HAP-1 (cell line): ENCODE measurements at regions not wholly inside any gene's neighbourhood (a gene's known extent, or its start where the extent isn't known, plus 50 kb on each side); places are given as distances from the start of the nearest gene placed in this dataset.

Experiments
- DNase-seq, 2 experiments: peaks; one replicate each; pipeline ENCODE4 v3.0.0-alpha.2; 2016 to 2020; ENCODE audit warnings: low spot score in 2 of 2
- H3K27me3 ChIP-seq: fragments of 250-450 bp; sonication (Bioruptor Pico); 2 replicates; pipeline ENCODE4 v1.5.1; 2020; ENCODE audit warnings: low read depth, mild to moderate bottlenecking, moderate library complexity
- H3K36me3 ChIP-seq: fragments of 250-450 bp; sonication (Bioruptor Pico); replicated peaks from 2 replicates; pipeline ENCODE4 v1.5.1; 2020; ENCODE audit warnings: mild to moderate bottlenecking
- H3K4me1 ChIP-seq: fragments of 250-450 bp; sonication (Bioruptor Pico); 2 replicates; pipeline ENCODE4 v1.5.1; 2020; ENCODE audit warnings: mild to moderate bottlenecking
- H3K4me3 ChIP-seq: fragments of 250-450 bp; sonication (Bioruptor Pico); 2 replicates; pipeline ENCODE4 v1.5.1; 2020; ENCODE audit warnings: mild to moderate bottlenecking, moderate library complexity
- H3K9me3 ChIP-seq: fragments of 250-450 bp; sonication (Bioruptor Pico); 2 replicates; pipeline ENCODE4 v1.5.1; 2020; ENCODE audit warnings: mild to moderate bottlenecking, moderate library complexity
- in situ Hi-C: fragments of 300-500 bp; cut with MboI; formaldehyde crosslinking; loops from 3 replicates; pipeline ENCODE4 v1.14.3; 2020; ENCODE audit warnings: low sequenced_read_pairs, inconsistent platforms, mixed read lengths

- Histone ChIP-seq H3K27me3 (no peaks in the 10 kb centered on the region), H3K36me3 (no peaks in the 10 kb centered on the region), H3K9me3 (no peaks in the 10 kb centered on the region), H3K4me1 (no peaks in the 10 kb centered on the region), H3K4me3 (no peak overlapping the region)
- in situ Hi-C loops = no loop called here
- DNase-seq = no peak
These were observed 204.7 kb upstream of the HS3ST1 start for GRCh38 chr4:11633430-11633829.

GRCh38 chr4:11632483-11632882 is 203.8 kb upstream of the HS3ST1 start:
- Histone ChIP-seq H3K4me1 (no peaks in the 10 kb centered on the region), H3K27me3 (no peaks in the 10 kb centered on the region), H3K4me3 (no peak overlapping the region), H3K9me3 (no peaks in the 10 kb centered on the region), H3K36me3 (no peaks in the 10 kb centered on the region)
- no peak for DNase-seq
- in situ Hi-C loops = no loop called here

GRCh38 chr4:11632025-11632424 is 203.3 kb upstream of the HS3ST1 start:
- H3K4me3 ChIP-seq = no peak overlapping the region
- no peaks in the 10 kb centered on the region for H3K36me3 ChIP-seq
- in situ Hi-C loops = no loop called here
- no peaks in the 10 kb centered on the region for H3K27me3 ChIP-seq
- no peaks in the 10 kb centered on the region for H3K9me3 ChIP-seq
- no peak for DNase-seq
- H3K4me1 ChIP-seq = no peaks in the 10 kb centered on the region

- Histone ChIP-seq H3K4me1 (no peaks in the 10 kb centered on the region), H3K27me3 (no peaks in the 10 kb centered on the region), H3K4me3 (no peak overlapping the region), H3K9me3 (no peaks in the 10 kb centered on the region), H3K36me3 (no peaks in the 10 kb centered on the region)
- in situ Hi-C loops = no loop called here
- no peak for DNase-seq
These were observed 202.7 kb upstream of the HS3ST1 start for GRCh38 chr4:11631416-11631815.

GRCh38 chr4:11628093-11628725 is 199.5 kb upstream of the HS3ST1 start:
- DNase-seq = no peak
- Histone ChIP-seq H3K9me3 (no peaks in the 10 kb centered on the region; the same call in 1 of the 2 replicates), H3K4me3 (no peak overlapping the region), H3K4me1 (no peaks in the 10 kb centered on the region), H3K36me3 (no peaks in the 10 kb centered on the region), H3K27me3 (no peaks in the 10 kb centered on the region)
- in situ Hi-C loops = no loop called here

GRCh38 chr4:11626066-11626465 is 197.4 kb upstream of the HS3ST1 start:
- Histone ChIP-seq H3K4me1 (no peaks in the 10 kb centered on the region), H3K4me3 (no peak overlapping the region), H3K27me3 (no peaks in the 10 kb centered on the region), H3K36me3 (no peaks in the 10 kb centered on the region), H3K9me3 (no peaks in the 10 kb centered on the region; the same call in 1 of the 2 replicates)
- in situ Hi-C loops = no loop called here
- DNase-seq = no peak

- no peaks in the 10 kb centered on the region for H3K4me1 ChIP-seq
- H3K9me3 ChIP-seq = no peaks in the 10 kb centered on the region; the same call in 1 of the 2 replicates
- H3K4me3 ChIP-seq = no peak overlapping the region
- DNase-seq = no peak
- no peaks in the 10 kb centered on the region for H3K36me3 ChIP-seq
- in situ Hi-C loops = no loop called here
- H3K27me3 ChIP-seq = no peaks in the 10 kb centered on the region
These were observed 196.5 kb upstream of the HS3ST1 start for GRCh38 chr4:11625211-11625610.

- Histone ChIP-seq H3K4me1 (no peaks in the 10 kb centered on the region), H3K4me3 (no peak overlapping the region), H3K27me3 (no peaks in the 10 kb centered on the region), H3K9me3 (no peaks in the 10 kb centered on the region; the same call in 1 of the 2 replicates), H3K36me3 (no peaks in the 10 kb centered on the region)
- in situ Hi-C loops = no loop called here
- DNase-seq = no peak
These were observed 195.7 kb upstream of the HS3ST1 start for GRCh38 chr4:11624370-11624769.

GRCh38 chr4:11623726-11624037 is 195.0 kb upstream of the HS3ST1 start:
- in situ Hi-C loops = no loop called here
- no peaks in the 10 kb centered on the region for H3K27me3 ChIP-seq
- no peaks in the 10 kb centered on the region for H3K4me1 ChIP-seq
- H3K36me3 ChIP-seq = no peaks in the 10 kb centered on the region
- H3K9me3 ChIP-seq = no peaks in the 10 kb centered on the region; the same call in 1 of the 2 replicates
- no peak for DNase-seq
- H3K4me3 ChIP-seq = no peak overlapping the region

GRCh38 chr4:11622961-11623725 is 194.4 kb upstream of the HS3ST1 start:
- Histone ChIP-seq H3K4me3 (no peak overlapping the region), H3K4me1 (no peaks in the 10 kb centered on the region), H3K27me3 (no peaks in the 10 kb centered on the region), H3K36me3 (no peaks in the 10 kb centered on the region), H3K9me3 (no peaks in the 10 kb centered on the region; the same call in 1 of the 2 replicates)
- in situ Hi-C loops = no loop called here
- DNase-seq = no peak

GRCh38 chr4:11620861-11621260 is 192.2 kb upstream of the HS3ST1 start:
- no peak for DNase-seq
- Histone ChIP-seq H3K9me3 (no peaks in the 10 kb centered on the region; the same call in 1 of the 2 replicates), H3K4me3 (no peak overlapping the region), H3K4me1 (no peaks in the 10 kb centered on the region), H3K27me3 (no peaks in the 10 kb centered on the region), H3K36me3 (no peaks in the 10 kb centered on the region)
- in situ Hi-C loops = no loop called here

- Histone ChIP-seq H3K27me3 (no peaks in the 10 kb centered on the region), H3K36me3 (no peaks in the 10 kb centered on the region), H3K9me3 (no peaks in the 10 kb centered on the region), H3K4me3 (no peak overlapping the region), H3K4me1 (no peaks in the 10 kb centered on the region)
- in situ Hi-C loops = no loop called here
- DNase-seq = no peak
These were observed 190.1 kb upstream of the HS3ST1 start for GRCh38 chr4:11618666-11619282.

GRCh38 chr4:11616856-11617255 is 188.2 kb upstream of the HS3ST1 start:
- no peaks in the 10 kb centered on the region for H3K27me3 ChIP-seq
- in situ Hi-C loops = no loop called here

GRCh38 chr4:11615601-11616000 is 186.9 kb upstream of the HS3ST1 start:
- Histone ChIP-seq H3K4me1 (no peaks in the 10 kb centered on the region), H3K9me3 (no peaks in the 10 kb centered on the region), H3K36me3 (no peaks in the 10 kb centered on the region), H3K27me3 (no peaks in the 10 kb centered on the region), H3K4me3 (no peak overlapping the region)
- DNase-seq = no peak
- in situ Hi-C loops = no loop called here

More at GRCh38 chr4:11616856-11617255, 188.2 kb upstream of the HS3ST1 start:
- no peaks in the 10 kb centered on the region for H3K9me3 ChIP-seq
- H3K4me3 ChIP-seq = no peak overlapping the region
- no peaks in the 10 kb centered on the region for H3K4me1 ChIP-seq
- DNase-seq = no peak
- H3K36me3 ChIP-seq = no peaks in the 10 kb centered on the region
